HG02571 (cell line): ENCODE measurements at regions not wholly inside any gene's neighbourhood (a gene's known extent, or its start where the extent isn't known, plus 50 kb on each side); places are given as distances from the start of the nearest gene placed in this dataset.
"Not testable (repeated sequence)": the region's sequence is repeated elsewhere in the genome, so short reads cannot be mapped to it uniquely, and the experiment has no call there.

Experiments used
- ATAC-seq: cut with Tn5 transposase; IDR thresholded peaks from one replicate; pipeline ENCODE4 v1.9.1; 2021; ENCODE audit warnings: mild to moderate bottlenecking, moderate library complexity; ENCODE audit not compliant: unreplicated experiment

GRCh38 chr5:56632199-56632598 is 183.2 kb upstream of the MAP3K1 start:
- no peak for ATAC-seq

- no peak for ATAC-seq
These were observed 183.6 kb upstream of the MAP3K1 start for GRCh38 chr5:56631719-56632118.

DNA sequence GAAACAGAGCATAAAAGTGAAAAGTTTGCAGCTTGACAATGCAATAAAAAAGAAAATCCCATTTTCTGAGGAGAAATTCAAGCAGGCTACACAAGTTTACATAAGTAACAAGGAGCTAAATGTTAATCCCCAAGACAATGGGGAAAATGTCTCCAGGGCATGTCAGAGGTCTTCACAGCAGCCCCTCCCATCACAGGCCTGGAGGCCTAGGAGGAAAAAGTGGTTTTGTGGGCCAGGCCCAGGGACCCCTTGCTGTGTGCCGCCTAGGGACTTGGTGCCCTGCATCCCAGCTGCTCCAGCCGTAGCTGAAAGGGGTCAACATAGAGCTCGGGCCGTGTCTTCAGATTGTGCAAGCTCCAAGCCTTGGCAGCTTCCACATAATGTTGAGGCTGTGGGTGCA is 186.7 kb upstream of the MAP3K1 start:
- ATAC-seq = not testable (repeated sequence)

DNA sequence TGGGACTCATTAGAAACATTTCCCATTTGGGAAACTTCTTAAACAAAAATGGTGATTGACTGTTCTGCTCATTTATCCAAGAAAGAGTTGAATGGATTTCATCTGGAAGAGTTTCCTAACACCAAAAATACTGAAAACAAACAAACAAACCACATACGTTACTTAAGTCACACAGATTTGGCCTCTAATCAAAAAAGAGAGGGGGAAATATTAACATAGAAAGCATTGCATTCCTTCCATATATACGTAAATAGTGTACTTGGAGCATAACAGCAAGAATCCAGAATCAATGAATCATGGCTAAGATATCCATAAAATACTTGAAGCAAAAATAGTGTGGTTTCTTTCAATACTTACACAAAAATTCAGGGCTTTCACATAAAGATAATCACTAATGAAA is 189.8 kb upstream of the MAP3K1 start:
- ATAC-seq = no peak

DNA sequence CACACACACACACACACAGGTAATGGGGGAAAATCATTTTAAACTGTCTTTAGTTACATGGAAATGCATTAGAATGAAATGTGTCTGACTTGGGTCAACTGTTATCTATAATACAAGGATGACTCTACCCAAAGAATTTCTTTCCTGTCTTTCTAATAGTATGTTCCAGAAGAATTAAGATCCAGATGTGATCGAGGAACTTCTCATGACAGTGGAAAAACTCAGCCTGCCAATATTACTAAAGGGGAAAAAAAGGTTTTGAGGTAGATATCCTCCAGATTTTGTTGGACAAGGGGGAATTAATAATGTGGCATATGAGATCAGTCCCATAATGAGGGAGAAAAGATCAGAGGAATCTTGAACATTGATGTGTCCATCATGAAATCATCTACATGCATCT is 190.6 kb upstream of the MAP3K1 start:
- ATAC-seq = no peak

DNA sequence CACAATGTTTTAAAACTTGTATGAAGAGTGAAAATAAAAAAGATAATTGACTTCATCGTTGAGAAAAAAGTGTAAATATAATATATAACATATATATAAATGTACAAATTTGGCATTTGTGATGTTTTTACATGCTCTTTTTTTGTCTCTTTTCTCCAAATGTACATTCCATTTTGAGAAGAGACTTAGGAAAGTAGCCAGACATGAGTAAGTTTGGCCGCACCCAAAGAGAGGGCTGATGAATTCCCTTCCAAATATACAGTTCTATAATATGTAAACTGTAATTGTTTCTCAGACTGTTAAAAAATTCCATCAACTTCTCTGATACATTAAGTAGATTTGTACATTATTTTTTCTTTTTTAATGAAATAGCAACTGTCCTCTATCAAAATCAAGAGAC is 193.2 kb upstream of the MAP3K1 start:
- ATAC-seq = no peak

DNA sequence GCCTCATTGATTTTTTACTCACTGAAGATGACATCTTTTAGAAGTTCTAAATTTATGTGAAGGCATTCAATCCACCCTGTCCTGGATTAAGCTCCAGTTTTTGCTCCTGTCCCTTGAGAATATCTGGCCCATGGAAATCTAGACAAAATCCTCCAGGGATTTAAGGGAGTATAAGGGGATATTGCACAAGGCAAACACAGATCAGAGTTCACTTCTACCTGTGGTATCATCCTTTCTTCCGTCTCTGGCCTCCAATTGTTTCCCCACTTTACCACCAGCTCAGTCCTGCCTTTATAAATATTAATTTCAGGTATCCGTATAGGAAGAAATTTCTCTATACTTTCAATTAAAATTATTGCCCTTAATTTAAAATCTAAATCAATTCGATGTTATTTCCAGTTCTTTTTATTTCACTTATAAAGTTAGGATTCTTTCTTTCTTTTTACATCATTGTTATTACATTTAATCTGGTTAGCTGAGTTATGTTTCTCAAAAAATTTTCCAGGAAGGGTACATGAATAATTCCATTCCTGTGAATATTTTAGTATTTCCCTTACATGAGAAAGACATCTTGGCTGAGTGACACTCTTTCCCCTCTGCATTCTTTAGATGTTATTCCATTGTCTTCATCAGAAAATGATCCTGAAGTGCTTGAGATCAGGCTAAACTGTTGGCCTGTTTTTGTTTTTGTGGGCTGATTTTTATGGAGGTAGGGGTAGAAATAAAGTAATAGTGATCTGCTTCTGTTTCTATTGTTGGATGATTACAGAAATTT is 194.3 kb upstream of the MAP3K1 start:
- ATAC-seq = no peak

- ATAC-seq = no peak
These were observed 197.4 kb upstream of the MAP3K1 start for GRCh38 chr5:56617998-56618397.

DNA sequence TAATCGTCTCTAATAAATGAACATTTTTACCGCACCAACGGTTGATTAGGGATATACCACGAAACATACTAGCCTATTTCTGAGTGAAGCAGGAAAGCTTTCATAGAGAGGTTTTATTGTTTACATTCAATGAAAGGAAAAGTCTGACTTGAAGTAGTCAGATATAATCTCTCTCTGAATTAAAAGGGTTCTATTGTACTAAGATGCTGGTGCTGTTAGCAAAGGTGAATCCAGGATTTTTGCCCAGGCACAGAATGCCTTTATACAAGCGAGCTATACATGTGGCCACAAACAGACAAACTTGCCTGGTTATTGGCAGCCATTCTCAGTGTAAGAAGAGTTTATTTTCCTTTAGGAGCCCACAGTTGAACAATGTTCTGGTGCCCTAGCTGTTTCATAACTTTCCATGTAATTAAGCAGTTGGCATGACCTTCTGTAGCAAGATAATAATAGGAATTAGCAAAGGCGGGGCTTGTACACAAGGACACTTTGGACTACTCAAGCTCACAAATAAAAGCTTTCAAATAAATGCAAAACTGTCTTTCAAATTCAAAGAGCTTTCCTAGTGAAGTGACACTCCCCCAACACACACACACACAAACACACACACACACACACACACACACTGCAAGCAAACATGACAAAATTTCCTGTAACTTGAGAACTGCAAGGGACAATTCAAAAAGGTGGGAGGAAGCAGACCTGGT is 198.7 kb upstream of the MAP3K1 start:
- ATAC-seq = no peak

GRCh38 chr5:56615361-56616153 is 199.8 kb upstream of the MAP3K1 start:
- ATAC-seq = no peak

GRCh38 chr5:56612759-56613158 is 202.6 kb upstream of the MAP3K1 start:
- no peak for ATAC-seq

- no peak for ATAC-seq
These were observed 203.0 kb upstream of the MAP3K1 start for GRCh38 chr5:56612353-56612752.

- no peak for ATAC-seq
These were observed 205.2 kb upstream of the MAP3K1 start for GRCh38 chr5:56610093-56610698.

- no peak for ATAC-seq
These were observed 207.0 kb upstream of the MAP3K1 start for GRCh38 chr5:56608217-56608925.

DNA sequence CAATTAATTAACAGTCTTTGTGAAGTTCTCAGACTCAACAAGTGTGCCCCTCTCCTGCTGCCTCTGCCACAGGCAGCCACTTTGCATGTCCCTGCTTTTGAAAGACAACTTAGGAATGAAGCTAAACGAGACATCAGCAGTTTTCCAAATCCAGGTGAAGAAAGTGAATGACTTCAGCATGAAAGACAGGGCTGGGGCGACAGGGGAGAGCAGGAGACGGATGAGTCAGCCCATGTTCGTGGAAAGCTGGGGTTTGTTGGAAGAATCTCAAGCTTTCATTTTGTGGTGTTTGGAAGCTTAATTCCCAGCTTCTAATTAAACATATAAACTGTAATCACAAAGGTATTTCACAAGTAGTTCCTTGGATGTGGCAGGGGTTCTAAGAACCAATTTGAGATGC is 207.8 kb upstream of the MAP3K1 start:
- ATAC-seq = no peak

- ATAC-seq = no peak
These were observed 208.3 kb upstream of the MAP3K1 start for GRCh38 chr5:56607074-56607473.

DNA sequence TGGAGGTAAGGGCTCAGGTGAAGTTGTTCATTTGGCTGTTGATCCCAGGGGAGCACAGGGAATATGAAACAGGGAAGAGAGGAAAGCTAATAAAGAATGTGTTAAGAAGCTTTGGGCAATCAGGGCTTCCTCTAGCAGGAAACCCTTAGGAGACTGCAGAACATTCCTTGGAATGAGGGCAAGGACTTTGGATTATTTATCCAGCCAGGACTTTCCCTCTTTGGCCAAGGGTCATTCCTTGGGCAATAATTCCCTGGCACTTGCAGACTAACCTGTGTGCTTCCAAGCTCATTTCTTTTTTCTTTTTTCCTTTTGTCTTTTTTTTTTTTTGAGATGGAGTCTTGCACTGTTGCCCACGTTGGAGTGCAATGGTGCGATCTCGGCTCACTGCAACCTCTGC is 209.2 kb upstream of the MAP3K1 start:
- ATAC-seq = no peak

DNA sequence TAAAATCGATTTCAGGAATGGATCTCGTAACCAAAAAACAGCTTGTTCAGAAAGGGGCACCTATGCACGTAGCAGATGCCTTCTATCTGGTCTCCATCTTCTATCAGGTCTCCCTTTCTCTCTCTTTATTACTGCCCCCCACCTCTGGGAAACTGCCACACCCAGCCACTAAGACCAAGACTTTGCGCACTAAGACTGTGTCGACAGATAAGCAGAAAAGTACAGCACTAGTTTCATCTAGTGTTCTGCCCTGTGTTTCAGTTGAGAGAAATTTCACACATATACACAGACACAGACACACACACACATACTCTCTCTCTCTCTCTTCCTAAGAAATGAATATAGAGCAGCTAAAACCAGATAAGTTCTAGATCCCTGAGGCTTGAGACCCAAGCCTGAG is 210.1 kb upstream of the MAP3K1 start:
- no peak for ATAC-seq

DNA sequence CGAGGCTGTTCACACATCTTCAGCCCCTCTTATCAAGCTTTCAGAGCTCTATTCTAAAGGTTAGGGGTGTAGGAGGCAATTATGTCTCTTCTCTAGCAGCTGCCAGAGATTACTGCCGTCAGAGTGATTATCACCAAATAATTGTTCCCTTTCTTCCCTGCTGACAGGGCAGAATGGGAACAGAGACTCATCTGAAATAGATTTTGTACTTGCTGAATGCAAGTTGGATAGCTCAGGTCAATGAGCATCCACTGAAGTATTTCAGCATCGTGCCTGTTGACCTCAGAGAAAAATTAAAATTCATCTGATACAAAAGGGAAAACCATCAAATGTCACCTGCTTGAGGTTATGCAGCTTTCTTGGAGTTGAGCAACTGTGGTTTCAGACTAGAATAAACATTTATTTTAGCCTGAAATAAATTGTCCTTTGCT is 213.7 kb upstream of the MAP3K1 start:
- ATAC-seq = no peak

GRCh38 chr5:56598941-56599340 is 216.4 kb upstream of the MAP3K1 start:
- ATAC-seq = no peak

- ATAC-seq = no peak
These were observed 219.2 kb upstream of the MAP3K1 start for GRCh38 chr5:56596155-56596554.
